ENCODE measurements at regions not wholly inside any gene's neighbourhood (a gene's known extent, or its start where the extent isn't known, plus 50 kb on each side); places are given as distances from the start of the nearest gene placed in this dataset.

GRCh38 chr18:61248589-61248988 is 84.6 kb upstream of the CDH20 start:
- no peak for DNase-seq (ENCODE audit: low read depth)

- DNase-seq (ENCODE audit: low read depth), result no peak
Measured at GRCh38 chr18:61256291-61256690, 76.9 kb upstream of the CDH20 start.

GRCh38 chr18:61261870-61262269 is 71.4 kb upstream of the CDH20 start:
- DNase-seq (ENCODE audit: low read depth), result no peak

- no peak for DNase-seq (ENCODE audit: low read depth)
Measured at GRCh38 chr18:61272793-61273192, 60.4 kb upstream of the CDH20 start.

GRCh38 chr18:61273533-61273932 is 59.7 kb upstream of the CDH20 start:
- DNase-seq (ENCODE audit: low read depth), result no peak

- no peak for DNase-seq (ENCODE audit: low read depth)
Measured at GRCh38 chr18:61274416-61274960, 58.7 kb upstream of the CDH20 start.

- DNase-seq (ENCODE audit: low read depth), result no peak
Measured at GRCh38 chr18:61277808-61278207, 55.4 kb upstream of the CDH20 start.

- no peak for DNase-seq (ENCODE audit: low read depth)
Measured at GRCh38 chr18:61281431-61281830, 51.8 kb upstream of the CDH20 start.

GRCh38 chr18:61282926-61283325 is 50.3 kb upstream of the CDH20 start:
- DNase-seq (ENCODE audit: low read depth), result no peak

Measured in amniotic epithelial cell (primary cell).